CD14-positive monocyte (primary cell): ENCODE measurements at regions not wholly inside any gene's neighbourhood (a gene's known extent, or its start where the extent isn't known, plus 50 kb on each side); places are given as distances from the start of the nearest gene placed in this dataset.

Experiments
- DNase-seq, 3 donors: peaks; one replicate each; pipeline ENCODE4 v3.0.0-alpha.2; 2011 to 2022
- H2AFZ ChIP-seq: 2 replicates; pipeline ENCODE4 v1.6.0; 2012; ENCODE audit warnings: mild to moderate bottlenecking, low read depth, low read length, inconsistent platforms; ENCODE audit not compliant: insufficient read depth, poor library complexity, severe bottlenecking
- H3K27ac ChIP-seq, 2 donors: 1 replicate in 1 of 2; 2 replicates in 1 of 2; pipeline ENCODE4 v1.5.1; 2012 to 2013; ENCODE audit warnings: low read length in 2 of 2, control low read depth in 1 of 2, inconsistent platforms in 1 of 2, low read depth in 1 of 2, mild to moderate bottlenecking in 1 of 2
- H3K27me3 ChIP-seq, 2 donors: one replicate each; pipeline versions ENCODE4 v1.6.0 to v1.6.1; 2011 to 2013; ENCODE audit warnings: low read length in 2 of 2; ENCODE audit not compliant: control insufficient read depth in 2 of 2, insufficient read depth in 2 of 2
- H3K36me3 ChIP-seq, 2 donors: replicated peaks in 1 of 2; 1 replicate in 1 of 2; 2 replicates in 1 of 2; pipeline versions ENCODE4 v1.5.1 to v1.6.1; 2012 to 2013; ENCODE audit warnings: low read length in 2 of 2, control low read depth in 1 of 2, inconsistent platforms in 1 of 2, mild to moderate bottlenecking in 1 of 2; ENCODE audit not compliant: insufficient read depth in 2 of 2, control insufficient read depth in 1 of 2
- H3K4me1 ChIP-seq, 2 donors: 1 replicate in 1 of 2; 2 replicates in 1 of 2; pipeline versions ENCODE4 v1.5.1 to v1.6.1; 2012 to 2013; ENCODE audit warnings: low read length in 2 of 2, control low read depth in 1 of 2, inconsistent platforms in 1 of 2, mild to moderate bottlenecking in 1 of 2, moderate library complexity in 1 of 2; ENCODE audit not compliant: insufficient read depth in 2 of 2, control insufficient read depth in 1 of 2
- H3K4me2 ChIP-seq: replicated peaks from 2 replicates; pipeline ENCODE3; 2012; ENCODE audit warnings: low read length, moderate library complexity, mild to moderate bottlenecking; ENCODE audit not compliant: poor library complexity, severe bottlenecking; ENCODE audit errors: extremely low read depth
- H3K4me3 ChIP-seq, 3 experiments: fragments of 200-600 bp in 1 of 3; sonication (generic) in 1 of 3; replicated peaks in 1 of 3; 1 replicate in 2 of 3; 2 replicates in 1 of 3; pipeline ENCODE4 v1.5.1; 2011 to 2013; ENCODE audit warnings: low read length in 3 of 3, mild to moderate bottlenecking in 3 of 3, control low read depth in 2 of 3, low read depth in 2 of 3, inconsistent platforms in 1 of 3, moderate library complexity in 1 of 3
- H3K79me2 ChIP-seq: 2 replicates; pipeline ENCODE4 v1.6.0; 2012; ENCODE audit warnings: mild to moderate bottlenecking, control low read depth, inconsistent platforms, low read length, moderate library complexity; ENCODE audit not compliant: insufficient read depth
- H3K9ac ChIP-seq: 2 replicates; pipeline ENCODE4 v1.6.0; 2017; ENCODE audit warnings: low read length, mild to moderate bottlenecking; ENCODE audit not compliant: insufficient read depth, poor library complexity, severe bottlenecking
- H3K9me3 ChIP-seq, 2 donors: replicated peaks in 1 of 2; 1 replicate in 1 of 2; 2 replicates in 1 of 2; pipeline versions ENCODE4 v1.5.1 to v1.6.1; 2012 to 2013; ENCODE audit warnings: low read length in 2 of 2, control low read depth in 1 of 2; ENCODE audit not compliant: control insufficient read depth in 1 of 2, insufficient read depth in 1 of 2
- H4K20me1 ChIP-seq: 2 replicates; pipeline ENCODE4 v1.6.0; 2012; ENCODE audit warnings: mild to moderate bottlenecking, low read length, control low read depth, moderate library complexity; ENCODE audit not compliant: insufficient read depth
- H3K27ac Mint-ChIP-seq, 7 donors: one replicate each; pipeline ENCODE4 v1.8.0; 2020; ENCODE audit warnings: mild to moderate bottlenecking in 7 of 7, mixed read lengths in 7 of 7, moderate library complexity in 6 of 7, inconsistent platforms in 2 of 7
- H3K27me3 Mint-ChIP-seq, 3 donors: one replicate each; pipeline ENCODE4 v1.8.0; 2021 to 2022; ENCODE audit warnings: low read depth in 3 of 3, mild to moderate bottlenecking in 3 of 3, mixed read lengths in 3 of 3, moderate library complexity in 3 of 3, inconsistent platforms in 1 of 3
- H3K36me3 Mint-ChIP-seq, 2 donors: one replicate each; pipeline ENCODE4 v1.8.0; 2020; ENCODE audit warnings: mixed read lengths in 2 of 2, inconsistent platforms in 1 of 2, mild to moderate bottlenecking in 1 of 2
- H3K4me1 Mint-ChIP-seq: one replicate; pipeline ENCODE4 v1.8.0; 2020; ENCODE audit warnings: mild to moderate bottlenecking, mixed read lengths
- H3K4me3 Mint-ChIP-seq, 2 donors: one replicate each; pipeline ENCODE4 v1.8.0; 2020; ENCODE audit warnings: mild to moderate bottlenecking in 2 of 2, mixed read lengths in 2 of 2, moderate library complexity in 1 of 2
- H3K9me3 Mint-ChIP-seq, 7 donors: one replicate each; pipeline ENCODE4 v1.8.0; 2020 to 2022; ENCODE audit warnings: mixed read lengths in 7 of 7, mild to moderate bottlenecking in 6 of 7, moderate library complexity in 6 of 7, inconsistent platforms in 2 of 7
- WGBS: methylation state at CpG from one replicate; pipeline ENCODE4 v1.1.5; 2013; ENCODE audit warnings: missing lambda C conversion rate; ENCODE audit not compliant: insufficient coverage; 5-methylcytosine and 5-hydroxymethylcytosine counted together
- intact Hi-C, 2 donors: fragments of 100-400 bp; cut with micrococcal nuclease; formaldehyde crosslinking; loops; one replicate each; pipeline versions ENCODE4 v1.15.0 to v1.15.1; 2023
- TF ChIP-seq, protein P1 (sequence below): fragments of 200-600 bp; IDR thresholded peaks from one replicate; pipeline ENCODE4 v1.8.0; 2022; ENCODE audit warnings: antibody characterized with exemption, mild to moderate bottlenecking

GRCh38 chr5:58330781-58331180 lies 129.1 kb downstream of the PLK2 start:
- no CpG with 5 or more reads among the region's 2 CpGs for WGBS
- Histone ChIP-seq H3K4me3 (no peak overlapping the region), H3K9ac (no peak overlapping the region), H3K27ac (no peak overlapping the region), H3K9me3 (peaks cover 0 to 6% of the 10 kb centered on the region in 2 donors), H2AFZ (no peak overlapping the region), H4K20me1 (no peaks in the 10 kb centered on the region), H3K36me3 (no peaks in the 10 kb centered on the region), H3K4me2 (no peak overlapping the region), H3K27me3 (no peaks in the 10 kb centered on the region), H3K79me2 (no peaks in the 10 kb centered on the region), H3K4me1 (no peaks in the 10 kb centered on the region)
- DNase-seq = no peak
- H3K4me3 Mint-ChIP-seq = no peak overlapping the region
- H3K4me1 Mint-ChIP-seq = no peaks in the 10 kb centered on the region
- TF ChIP-seq, protein P1, sequence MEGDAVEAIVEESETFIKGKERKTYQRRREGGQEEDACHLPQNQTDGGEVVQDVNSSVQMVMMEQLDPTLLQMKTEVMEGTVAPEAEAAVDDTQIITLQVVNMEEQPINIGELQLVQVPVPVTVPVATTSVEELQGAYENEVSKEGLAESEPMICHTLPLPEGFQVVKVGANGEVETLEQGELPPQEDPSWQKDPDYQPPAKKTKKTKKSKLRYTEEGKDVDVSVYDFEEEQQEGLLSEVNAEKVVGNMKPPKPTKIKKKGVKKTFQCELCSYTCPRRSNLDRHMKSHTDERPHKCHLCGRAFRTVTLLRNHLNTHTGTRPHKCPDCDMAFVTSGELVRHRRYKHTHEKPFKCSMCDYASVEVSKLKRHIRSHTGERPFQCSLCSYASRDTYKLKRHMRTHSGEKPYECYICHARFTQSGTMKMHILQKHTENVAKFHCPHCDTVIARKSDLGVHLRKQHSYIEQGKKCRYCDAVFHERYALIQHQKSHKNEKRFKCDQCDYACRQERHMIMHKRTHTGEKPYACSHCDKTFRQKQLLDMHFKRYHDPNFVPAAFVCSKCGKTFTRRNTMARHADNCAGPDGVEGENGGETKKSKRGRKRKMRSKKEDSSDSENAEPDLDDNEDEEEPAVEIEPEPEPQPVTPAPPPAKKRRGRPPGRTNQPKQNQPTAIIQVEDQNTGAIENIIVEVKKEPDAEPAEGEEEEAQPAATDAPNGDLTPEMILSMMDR = no peak
- H3K9me3 Mint-ChIP-seq = peaks cover 0 to 5% (median 3%) of the 10 kb centered on the region in 7 donors
- no peaks in the 10 kb centered on the region for H3K27me3 Mint-ChIP-seq
- intact Hi-C loops = no loop called here
- no peak overlapping the region for H3K27ac Mint-ChIP-seq
- H3K36me3 Mint-ChIP-seq = no peaks in the 10 kb centered on the region

DNA sequence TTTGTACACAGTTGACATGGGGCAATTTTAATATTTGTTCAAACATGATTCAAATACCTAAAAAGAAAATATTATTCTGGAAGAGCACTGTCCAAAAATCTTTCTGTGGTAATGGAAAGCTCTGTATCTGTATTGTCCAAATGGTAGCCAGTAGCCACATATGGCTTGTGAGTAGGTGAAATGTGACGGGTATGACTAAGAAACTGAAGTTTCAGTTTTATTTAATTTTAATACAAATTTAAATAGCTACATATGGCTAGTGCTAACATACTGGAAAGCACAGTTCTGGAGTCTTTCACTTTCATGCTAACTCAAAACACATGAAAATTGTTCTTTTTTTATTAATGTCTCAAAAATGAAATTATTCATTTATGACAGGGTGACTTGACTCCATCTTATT lies 132.6 kb downstream of the PLK2 start:
- Mint-ChIP-seq H3K4me3 (no peak overlapping the region), H3K27me3 (no peaks in the 10 kb centered on the region), H3K4me1 (no peaks in the 10 kb centered on the region), H3K36me3 (no peaks in the 10 kb centered on the region), H3K27ac (no peak overlapping the region), H3K9me3 (peaks cover 0 to 4% (median 0%) of the 10 kb centered on the region in 7 donors)
- Histone ChIP-seq H3K4me3 (no peak overlapping the region), H3K79me2 (no peaks in the 10 kb centered on the region), H3K27me3 (no peaks in the 10 kb centered on the region), H3K36me3 (no peaks in the 10 kb centered on the region), H3K9me3 (no peaks in the 10 kb centered on the region), H4K20me1 (no peaks in the 10 kb centered on the region), H2AFZ (no peak overlapping the region), H3K4me1 (no peaks in the 10 kb centered on the region), H3K4me2 (no peak overlapping the region), H3K9ac (no peak overlapping the region), H3K27ac (no peak overlapping the region)
- WGBS = no CpG with 5 or more reads among the region's 1 CpG
- intact Hi-C loops = no loop called here
- DNase-seq = no peak
- TF ChIP-seq, protein P1 = no peak
